Testis (tissue), 2 donors: ENCODE measurements at regions not wholly inside any gene's neighbourhood (a gene's known extent, or its start where the extent isn't known, plus 50 kb on each side); places are given as distances from the start of the nearest gene placed in this dataset.

ENCODE experiments used
- POLR2A ChIP-seq: fragments of 450-650 bp; IDR thresholded peaks from one replicate; pipeline ENCODE4 v1.6.1; 2017; ENCODE audit warnings: antibody characterized with exemption, mild to moderate bottlenecking, moderate library complexity
- TF ChIP-seq, protein P1 (sequence below), 3 experiments: fragments of 450-650 bp in 2 of 3; fragments of 200-600 bp in 1 of 3; sonication (generic) in 1 of 3; IDR thresholded peaks; one replicate each; pipeline ENCODE4 v1.5.1; 2016 to 2019; ENCODE audit warnings: antibody characterized with exemption in 3 of 3, mild to moderate bottlenecking in 2 of 3, moderate library complexity in 1 of 3

DNA sequence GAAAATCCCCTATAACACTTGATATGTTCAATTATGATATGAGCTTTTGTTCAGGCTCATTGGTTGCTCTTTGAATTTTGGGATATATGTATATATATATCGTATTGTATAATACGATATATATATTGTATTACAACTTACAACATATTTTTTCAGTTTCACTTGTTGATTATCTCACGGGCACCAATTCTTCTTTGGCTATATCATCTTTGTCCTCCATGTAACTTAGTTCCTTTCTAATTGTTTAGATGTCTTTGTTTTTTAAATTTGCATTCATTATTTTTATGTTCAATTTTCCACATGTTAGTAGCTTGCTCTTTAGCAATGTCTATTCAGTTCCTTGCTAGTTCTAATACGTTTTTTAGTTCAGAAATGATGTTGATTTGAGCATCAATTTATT, 150.0 kb downstream of the BACH1 start:
- TF ChIP-seq, protein P1, sequence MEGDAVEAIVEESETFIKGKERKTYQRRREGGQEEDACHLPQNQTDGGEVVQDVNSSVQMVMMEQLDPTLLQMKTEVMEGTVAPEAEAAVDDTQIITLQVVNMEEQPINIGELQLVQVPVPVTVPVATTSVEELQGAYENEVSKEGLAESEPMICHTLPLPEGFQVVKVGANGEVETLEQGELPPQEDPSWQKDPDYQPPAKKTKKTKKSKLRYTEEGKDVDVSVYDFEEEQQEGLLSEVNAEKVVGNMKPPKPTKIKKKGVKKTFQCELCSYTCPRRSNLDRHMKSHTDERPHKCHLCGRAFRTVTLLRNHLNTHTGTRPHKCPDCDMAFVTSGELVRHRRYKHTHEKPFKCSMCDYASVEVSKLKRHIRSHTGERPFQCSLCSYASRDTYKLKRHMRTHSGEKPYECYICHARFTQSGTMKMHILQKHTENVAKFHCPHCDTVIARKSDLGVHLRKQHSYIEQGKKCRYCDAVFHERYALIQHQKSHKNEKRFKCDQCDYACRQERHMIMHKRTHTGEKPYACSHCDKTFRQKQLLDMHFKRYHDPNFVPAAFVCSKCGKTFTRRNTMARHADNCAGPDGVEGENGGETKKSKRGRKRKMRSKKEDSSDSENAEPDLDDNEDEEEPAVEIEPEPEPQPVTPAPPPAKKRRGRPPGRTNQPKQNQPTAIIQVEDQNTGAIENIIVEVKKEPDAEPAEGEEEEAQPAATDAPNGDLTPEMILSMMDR (IDR thresholded peaks at IDR 0.05) = no peak
- TF ChIP-seq POLR2A = no peak
